ENCODE measurements at regions not wholly inside any gene's neighbourhood (a gene's known extent, or its start where the extent isn't known, plus 50 kb on each side); places are given as distances from the start of the nearest gene placed in this dataset.

DNA sequence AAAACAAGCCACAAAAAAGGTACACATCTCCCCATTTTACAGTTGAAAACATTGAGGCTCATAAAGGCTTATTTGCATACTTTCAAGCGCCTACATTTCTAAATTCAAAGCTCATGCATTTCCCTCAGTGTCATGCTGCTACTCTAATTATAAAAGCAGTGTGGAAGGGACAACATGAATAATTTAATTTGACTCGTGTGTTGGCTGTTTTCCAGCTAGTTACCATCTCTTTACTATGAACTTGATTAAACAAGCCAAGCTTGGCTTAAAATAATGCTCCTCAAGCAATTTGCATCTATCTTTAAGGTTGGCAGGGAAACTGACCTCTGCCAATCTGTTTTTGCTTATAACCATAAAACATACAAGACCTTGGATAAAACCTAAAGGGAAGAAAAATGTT lies 252.5 kb upstream of the NEIL3 start:
- DNase-seq (no peak), ATAC-seq (no peak)
- no peak overlapping the region for H3K27ac ChIP-seq
- TF ChIP-seq, protein P1, sequence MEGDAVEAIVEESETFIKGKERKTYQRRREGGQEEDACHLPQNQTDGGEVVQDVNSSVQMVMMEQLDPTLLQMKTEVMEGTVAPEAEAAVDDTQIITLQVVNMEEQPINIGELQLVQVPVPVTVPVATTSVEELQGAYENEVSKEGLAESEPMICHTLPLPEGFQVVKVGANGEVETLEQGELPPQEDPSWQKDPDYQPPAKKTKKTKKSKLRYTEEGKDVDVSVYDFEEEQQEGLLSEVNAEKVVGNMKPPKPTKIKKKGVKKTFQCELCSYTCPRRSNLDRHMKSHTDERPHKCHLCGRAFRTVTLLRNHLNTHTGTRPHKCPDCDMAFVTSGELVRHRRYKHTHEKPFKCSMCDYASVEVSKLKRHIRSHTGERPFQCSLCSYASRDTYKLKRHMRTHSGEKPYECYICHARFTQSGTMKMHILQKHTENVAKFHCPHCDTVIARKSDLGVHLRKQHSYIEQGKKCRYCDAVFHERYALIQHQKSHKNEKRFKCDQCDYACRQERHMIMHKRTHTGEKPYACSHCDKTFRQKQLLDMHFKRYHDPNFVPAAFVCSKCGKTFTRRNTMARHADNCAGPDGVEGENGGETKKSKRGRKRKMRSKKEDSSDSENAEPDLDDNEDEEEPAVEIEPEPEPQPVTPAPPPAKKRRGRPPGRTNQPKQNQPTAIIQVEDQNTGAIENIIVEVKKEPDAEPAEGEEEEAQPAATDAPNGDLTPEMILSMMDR (IDR thresholded peaks at IDR 0.05) = no peak
- no peaks in the 10 kb centered on the region for H3K9me3 ChIP-seq
- intact Hi-C loops (cut with DNase I) = no loop called here
- H3K36me3 ChIP-seq (ENCODE audit: insufficient read depth in 1 of 2, low read depth in 1 of 2) = no peaks in the 10 kb centered on the region
- no peaks in the 10 kb centered on the region for H3K27me3 ChIP-seq (ENCODE audit: insufficient read depth in 3 of 3, low read length in 2 of 3)
- no peaks in the 10 kb centered on the region for H3K4me1 ChIP-seq
- WGBS, 3 donors = 46 to 62% (median 57%) methylated on average over 2 of the region's 2 CpGs
- no peak overlapping the region for H3K4me3 ChIP-seq

DNA sequence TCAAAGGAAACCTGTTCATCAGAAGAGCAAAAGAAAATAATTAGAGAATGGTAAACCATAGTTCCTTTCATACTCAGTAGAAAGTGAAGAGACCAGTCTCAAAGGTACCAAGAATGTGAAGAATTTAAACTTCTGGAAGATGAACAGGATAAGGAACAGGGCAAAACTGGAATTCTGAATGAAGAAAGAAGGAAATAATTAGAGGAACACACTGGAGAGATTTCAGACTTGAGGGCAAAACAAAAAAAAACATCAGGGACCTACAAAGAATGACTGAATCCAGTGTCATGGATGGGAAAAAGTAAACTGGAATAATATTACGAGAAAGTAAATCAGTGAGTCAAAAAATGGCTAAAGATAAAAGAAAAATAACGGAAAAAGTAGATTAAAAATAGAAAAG lies 245.6 kb upstream of the NEIL3 start:
- no peak overlapping the region for H3K27ac ChIP-seq
- no peaks in the 10 kb centered on the region for H3K4me1 ChIP-seq
- H3K36me3 ChIP-seq (ENCODE audit: insufficient read depth in 1 of 2, low read depth in 1 of 2) = no peaks in the 10 kb centered on the region
- H3K4me3 ChIP-seq = no peak overlapping the region
- DNase-seq (no peak), ATAC-seq (no peak)
- H3K9me3 ChIP-seq = no peaks in the 10 kb centered on the region
- TF ChIP-seq, protein P1 (IDR thresholded peaks at IDR 0.05) = no peak
- no peaks in the 10 kb centered on the region for H3K27me3 ChIP-seq (ENCODE audit: insufficient read depth in 3 of 3, low read length in 2 of 3)
- WGBS, 3 donors = 71 to 88% (median 83%) methylated on average over 2 of the region's 2 CpGs
- intact Hi-C loops (cut with DNase I) = no loop called here

DNA sequence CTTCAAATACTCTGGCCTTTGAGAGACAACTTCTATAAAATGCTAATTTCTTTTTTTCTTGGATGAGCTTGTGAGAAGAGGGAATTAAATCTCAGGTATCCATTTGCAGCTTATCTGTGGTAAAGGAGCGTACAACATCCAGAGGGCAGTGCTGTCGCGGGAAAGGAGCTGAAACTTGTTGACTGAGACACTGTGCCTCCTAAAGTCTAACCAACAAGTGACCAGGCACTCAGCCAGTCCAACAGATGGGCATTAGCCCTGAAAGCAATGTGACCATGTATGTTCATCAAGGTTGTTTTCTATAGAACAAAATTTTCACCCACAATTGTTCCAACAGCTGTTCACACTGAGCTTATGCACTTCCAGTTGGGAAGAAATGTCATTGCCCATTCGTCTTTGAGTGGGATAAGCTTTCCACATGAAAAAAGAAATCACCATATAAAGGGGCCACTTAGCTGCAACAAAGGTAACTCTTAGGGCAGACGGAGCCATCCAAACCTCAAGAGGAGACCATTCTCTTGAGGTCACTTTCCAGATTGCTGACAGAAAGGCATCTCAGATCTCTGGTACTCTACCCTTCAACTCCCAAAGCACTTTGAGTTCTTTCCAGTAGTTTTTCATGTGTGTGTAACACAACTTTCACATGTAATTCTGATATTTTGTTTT lies 244.8 kb upstream of the NEIL3 start:
- ATAC-seq = no peak
- WGBS, 3 donors = 68 to 74% (median 69%) methylated on average over 5 of the region's 5 CpGs

DNA sequence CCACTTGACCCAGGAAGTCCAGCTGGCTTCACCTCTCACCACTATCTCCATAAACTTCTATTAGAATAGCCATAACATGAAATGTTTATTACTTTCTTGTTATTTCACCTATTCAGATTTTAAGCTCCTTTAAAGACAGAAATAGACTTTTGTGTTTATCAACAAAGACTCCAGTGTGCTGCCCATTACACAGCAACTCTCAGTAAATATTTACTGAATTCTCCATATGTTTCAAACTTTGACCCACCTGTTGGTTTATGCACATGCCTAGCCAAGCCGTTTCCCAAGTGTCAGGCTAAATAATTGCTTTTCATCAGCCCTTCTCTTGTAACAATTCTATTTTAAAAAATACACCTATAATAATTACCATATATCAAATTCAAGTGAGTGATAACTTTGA lies 242.9 kb upstream of the NEIL3 start:
- TF ChIP-seq, protein P1 (IDR thresholded peaks at IDR 0.05) = no peak
- WGBS, 3 donors = 48 to 71% (median 61%) methylated on average over 1 of the region's 1 CpG
- Histone ChIP-seq H3K4me3 (no peak overlapping the region), H3K36me3 (ENCODE audit: insufficient read depth in 1 of 2, low read depth in 1 of 2) (no peaks in the 10 kb centered on the region), H3K4me1 (no peaks in the 10 kb centered on the region), H3K27me3 (ENCODE audit: insufficient read depth in 3 of 3, low read length in 2 of 3) (no peaks in the 10 kb centered on the region), H3K27ac (no peak overlapping the region), H3K9me3 (no peaks in the 10 kb centered on the region)
- no peak for DNase-seq
- intact Hi-C loops (cut with DNase I) = no loop called here
- no peak for ATAC-seq

More for the DNA sequence above, 244.8 kb upstream of the NEIL3 start:
- Histone ChIP-seq H3K4me1 (no peaks in the 10 kb centered on the region), H3K27ac (no peak overlapping the region), H3K36me3 (ENCODE audit: insufficient read depth in 1 of 2, low read depth in 1 of 2) (no peaks in the 10 kb centered on the region), H3K27me3 (ENCODE audit: insufficient read depth in 3 of 3, low read length in 2 of 3) (no peaks in the 10 kb centered on the region), H3K4me3 (no peak overlapping the region), H3K9me3 (no peaks in the 10 kb centered on the region)
- intact Hi-C loops (cut with DNase I) = no loop called here
- TF ChIP-seq, protein P1 (IDR thresholded peaks at IDR 0.05) = no peak
- DNase-seq = no peak

DNA sequence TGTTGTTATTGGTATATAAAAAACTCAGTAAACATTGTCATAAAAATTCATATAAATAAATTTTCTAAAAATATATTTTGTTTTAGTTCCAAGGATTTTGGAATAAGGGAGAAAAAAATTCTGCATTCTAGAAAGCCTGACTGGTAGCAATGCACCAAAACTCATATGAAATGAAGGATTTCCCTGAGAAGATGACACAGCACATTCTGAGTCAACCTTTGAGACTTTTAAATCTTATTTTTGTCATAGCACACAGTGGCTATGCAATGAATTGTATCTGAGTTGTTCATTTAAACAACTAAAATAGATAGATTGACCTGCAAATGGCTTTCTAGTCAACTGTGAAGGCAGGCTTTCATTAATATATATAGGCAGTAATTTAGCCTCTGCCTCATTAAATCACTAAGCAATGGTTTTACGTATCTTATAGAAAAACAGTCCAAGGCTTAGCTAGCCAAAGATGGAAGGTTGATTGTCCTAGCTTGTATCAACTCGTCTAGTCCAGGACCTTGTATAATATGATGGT lies 239.1 kb upstream of the NEIL3 start:
- no peak for ATAC-seq
- WGBS, 3 donors = 75 to 82% (median 78%) methylated on average over 2 of the region's 2 CpGs
- Histone ChIP-seq H3K9me3 (no peaks in the 10 kb centered on the region), H3K27ac (no peak overlapping the region), H3K4me3 (no peak overlapping the region), H3K27me3 (ENCODE audit: insufficient read depth in 3 of 3, low read length in 2 of 3) (no peaks in the 10 kb centered on the region), H3K36me3 (ENCODE audit: insufficient read depth in 1 of 2, low read depth in 1 of 2) (no peaks in the 10 kb centered on the region), H3K4me1 (no peaks in the 10 kb centered on the region)
- intact Hi-C loops (cut with DNase I) = no loop called here
- DNase-seq = no peak
- TF ChIP-seq, protein P1 (IDR thresholded peaks at IDR 0.05) = no peak

All from psoas muscle (tissue), 7 donors.